Adrenal gland (tissue), 9 donors: ENCODE measurements at regions not wholly inside any gene's neighbourhood (a gene's known extent, or its start where the extent isn't known, plus 50 kb on each side); places are given as distances from the start of the nearest gene placed in this dataset.
"Not testable (repeated sequence)": the region's sequence is repeated elsewhere in the genome, so short reads cannot be mapped to it uniquely, and the experiment has no call there.

Source experiments
- DNase-seq, 7 donors: peaks; one replicate each; pipeline ENCODE4 v3.0.0-alpha.2; 2019 to 2020
- H3K27ac ChIP-seq, 5 donors: fragments of 200-600 bp; sonication (generic) in 4 of 5; 1 replicate in 3 of 5; 2 replicates in 2 of 5; pipeline versions ENCODE4 v1.5.1 to v1.8.0; 2016 to 2020; ENCODE audit warnings: mild to moderate bottlenecking in 1 of 5
- H3K27me3 ChIP-seq: fragments of 200-600 bp; 2 replicates; pipeline ENCODE4 v1.8.0; 2021
- H3K36me3 ChIP-seq, 2 donors: fragments of 200-600 bp; replicated peaks in 1 of 2; 1 replicate in 1 of 2; 2 replicates in 1 of 2; pipeline versions ENCODE4 v1.5.1 to v1.8.0; 2018 to 2022
- H3K4me1 ChIP-seq, 2 donors: fragments of 200-600 bp; replicated peaks in 1 of 2; 1 replicate in 1 of 2; 2 replicates in 1 of 2; pipeline versions ENCODE4 v1.5.1 to v1.8.0; 2018 to 2021
- H3K4me3 ChIP-seq, 4 donors: fragments of 200-600 bp; sonication (generic) in 3 of 4; one replicate each; pipeline ENCODE4 v1.5.1; 2016 to 2018
- H3K9me3 ChIP-seq, 3 donors: fragments of 200-600 bp; sonication (generic) in 1 of 3; replicated peaks in 1 of 3; 1 replicate in 2 of 3; 2 replicates in 1 of 3; pipeline versions ENCODE4 v1.5.1 to v1.8.0; 2016 to 2021
- CTCF ChIP-seq, 6 experiments: fragments of 450-650 bp in 4 of 6; fragments of 200-600 bp in 2 of 6; sonication (generic) in 1 of 6; IDR thresholded peaks; 1 replicate in 5 of 6; 2 replicates in 1 of 6; pipeline versions ENCODE4 v1.5.1 to v1.8.0; 2016 to 2021; ENCODE audit warnings: antibody characterized with exemption in 6 of 6, mild to moderate bottlenecking in 2 of 6, moderate library complexity in 1 of 6
- POLR2A ChIP-seq, 2 donors: fragments of 450-650 bp; IDR thresholded peaks; one replicate each; pipeline ENCODE4 v1.6.1; 2017; ENCODE audit warnings: antibody characterized with exemption in 2 of 2, mild to moderate bottlenecking in 2 of 2, moderate library complexity in 1 of 2
- WGBS, 4 donors: extraction: QIAGEN DNeasy Blood & Tissue Kit in 2 of 4; methylation state at CpG; one replicate each; pipeline versions ENCODE4 v1.1.5 to v1.1.7; 2013 to 2017; 5-methylcytosine and 5-hydroxymethylcytosine counted together
- intact Hi-C, 2 donors: fragments of 100-400 bp; cut with DNase I; formaldehyde crosslinking; loops; one replicate each; pipeline versions ENCODE4 v1.14.1 to v1.15.0; 2022 to 2023
- donor health status: healthy with polysubstance abuse.
- donor health status: Bipolar disorder and iron deficiency.
- donor health status: DM: yes; HTN: yes; CAD: no.
- donor health status: DM: no; HTN: no; CAD: no.
- donor health status: DM: no; HTN: no; CAD: no.

- Histone ChIP-seq H3K4me3 (no peak overlapping the region), H3K27ac (no peak overlapping the region), H3K4me1 (no peaks in the 10 kb centered on the region), H3K36me3 (no peaks in the 10 kb centered on the region), H3K9me3 (no peaks in the 10 kb centered on the region), H3K27me3 (no peaks in the 10 kb centered on the region)
- TF ChIP-seq POLR2A (IDR thresholded peaks at IDR 0.05) (no peak), CTCF (IDR thresholded peaks at IDR 0.05) (peak; percentile 38 to 63 (median 49))
- DNase-seq: no peak
- intact Hi-C loops: no loop called here
- 36 to 42% (median 39%) methylated on average over 5 of the region's 5 CpGs for WGBS, 4 donors
Measured at GRCh38 chr10:9342885-9343570, 1288.5 kb downstream of the GATA3 start.

- WGBS, 4 donors: 81 to 86% (median 83%) methylated on average over 3 of the region's 3 CpGs
- intact Hi-C loops: not testable (repeated sequence)
Measured at GRCh38 chr10:9347933-9348332, 1293.4 kb downstream of the GATA3 start.

GRCh38 chr10:9357471-9357870 is 1303.0 kb downstream of the GATA3 start:
- Histone ChIP-seq H3K4me3 (no peak overlapping the region), H3K27me3 (no peaks in the 10 kb centered on the region), H3K27ac (no peak overlapping the region), H3K9me3 (no peaks in the 10 kb centered on the region), H3K4me1 (no peaks in the 10 kb centered on the region), H3K36me3 (no peaks in the 10 kb centered on the region)
- TF ChIP-seq CTCF (IDR thresholded peaks at IDR 0.05) (no peak), POLR2A (IDR thresholded peaks at IDR 0.05) (no peak)
- WGBS, 4 donors: 57 to 72% (median 70%) methylated on average over 4 of the region's 4 CpGs
- DNase-seq: no peak
- intact Hi-C loops: no loop called here

More at GRCh38 chr10:9347933-9348332, 1293.4 kb downstream of the GATA3 start:
- H3K27me3 ChIP-seq, DNase-seq, H3K4me3 ChIP-seq, H3K4me1 ChIP-seq, H3K27ac ChIP-seq, H3K9me3 ChIP-seq, H3K36me3 ChIP-seq: not testable (repeated sequence)

GRCh38 chr10:9362721-9363120 is 1308.2 kb downstream of the GATA3 start:
- 56 to 65% (median 60%) methylated on average over 5 of the region's 5 CpGs for WGBS, 4 donors
- Histone ChIP-seq H3K9me3 (no peaks in the 10 kb centered on the region), H3K27ac (no peak overlapping the region), H3K36me3 (no peaks in the 10 kb centered on the region), H3K4me1 (no peaks in the 10 kb centered on the region), H3K4me3 (no peak overlapping the region), H3K27me3 (no peaks in the 10 kb centered on the region)
- no peak for DNase-seq
- intact Hi-C loops: no loop called here
- no peak for TF ChIP-seq POLR2A (IDR thresholded peaks at IDR 0.05)
- no peak for TF ChIP-seq CTCF (IDR thresholded peaks at IDR 0.05)

GRCh38 chr10:9379183-9379582 is 1324.7 kb downstream of the GATA3 start:
- Histone ChIP-seq H3K4me3 (no peak overlapping the region), H3K4me1 (no peaks in the 10 kb centered on the region), H3K9me3 (no peaks in the 10 kb centered on the region), H3K36me3 (no peaks in the 10 kb centered on the region), H3K27me3 (no peaks in the 10 kb centered on the region), H3K27ac (no peak overlapping the region)
- WGBS, 4 donors: 87 to 95% (median 93%) methylated on average over 11 to 15 of the region's 15 CpGs
- intact Hi-C loops: no loop called here
- DNase-seq: no peak
- TF ChIP-seq POLR2A (IDR thresholded peaks at IDR 0.05): no peak
- TF ChIP-seq CTCF (IDR thresholded peaks at IDR 0.05): no peak
